ENCODE measurements at regions not wholly inside any gene's neighbourhood (a gene's known extent, or its start where the extent isn't known, plus 50 kb on each side); places are given as distances from the start of the nearest gene placed in this dataset.
A peak's percentile ranks its signal among the peaks of the same experiment; 100 is the strongest.

DNA sequence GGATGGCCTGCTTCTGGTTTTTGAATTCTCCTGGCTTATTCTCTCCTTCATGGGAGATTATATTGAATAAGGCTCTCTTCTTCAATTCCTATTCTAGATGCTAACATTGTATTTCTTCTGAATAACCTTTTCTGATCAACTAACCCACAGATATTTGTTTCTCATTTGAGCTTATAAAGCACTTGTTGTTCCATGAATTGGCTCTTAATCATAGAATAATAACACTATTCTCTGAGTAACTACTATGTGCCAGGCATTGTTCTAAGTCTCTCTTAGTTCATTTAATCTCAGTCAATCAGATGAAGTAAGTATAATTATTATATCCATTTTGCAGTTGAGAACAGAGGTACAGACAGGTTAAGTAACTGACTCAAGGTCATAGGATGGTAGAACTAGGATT, 136.3 kb upstream of the MLIP start:
- DNase-seq = no peak

- no peak for DNase-seq
Observed at GRCh38 chr6:53975941-53976615, 135.2 kb upstream of the MLIP start.

GRCh38 chr6:53977551-53977950, 133.7 kb upstream of the MLIP start:
- no peak for DNase-seq

DNA sequence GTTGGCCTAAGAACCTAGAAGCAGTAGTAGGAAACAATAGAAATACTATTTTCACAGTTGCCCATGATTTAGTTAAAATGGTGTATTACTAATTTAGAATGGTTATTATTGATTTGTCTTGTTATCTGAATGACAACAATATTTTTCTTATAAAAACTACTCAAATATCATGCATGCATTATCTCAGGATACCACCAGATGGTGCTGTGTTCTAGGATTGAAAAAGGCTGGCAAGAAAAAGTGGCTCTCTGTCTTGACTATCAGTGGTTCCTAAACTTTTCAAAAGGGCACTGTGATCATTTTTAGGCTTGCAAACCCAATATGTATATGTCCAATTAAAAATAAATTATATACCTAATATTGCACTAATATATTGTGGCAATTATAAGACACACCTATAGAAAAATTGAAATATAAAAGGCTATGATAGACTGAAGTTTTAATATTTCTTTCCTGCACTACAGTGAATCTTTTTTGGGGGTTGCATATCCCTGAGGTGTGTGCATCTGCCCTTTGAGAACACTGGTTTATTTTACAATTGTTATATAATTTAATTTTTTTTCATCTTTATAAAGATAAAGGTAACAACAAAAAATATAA, 131.7 kb upstream of the MLIP start:
- DNase-seq = peak; percentile 23 to 68 (median 43)

- no peak for DNase-seq
Observed at GRCh38 chr6:53982366-53983050, 128.7 kb upstream of the MLIP start.

DNA sequence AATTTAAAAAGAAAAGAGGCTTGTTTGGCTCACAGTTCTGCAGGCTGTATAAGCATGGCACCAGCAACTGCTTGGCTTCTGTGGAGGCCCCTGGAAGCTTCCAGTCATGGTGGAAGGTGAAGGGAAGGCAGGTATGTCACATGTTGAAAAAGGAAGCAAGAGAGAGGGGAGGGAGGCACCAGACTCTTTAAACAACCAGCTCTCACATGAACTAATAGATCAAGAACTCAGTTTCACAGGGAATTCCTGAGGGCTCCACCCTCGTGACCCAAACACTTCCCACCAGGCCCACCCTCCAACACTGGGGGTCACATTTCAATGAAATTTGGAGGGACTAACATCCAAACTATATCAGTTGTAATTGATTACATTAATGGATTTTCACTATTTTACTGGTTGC, 127.9 kb upstream of the MLIP start:
- DNase-seq = no peak

- DNase-seq = no peak
Observed at GRCh38 chr6:53984163-53984562, 127.1 kb upstream of the MLIP start.

GRCh38 chr6:53984581-53984980, 126.7 kb upstream of the MLIP start:
- DNase-seq = no peak

- no peak for DNase-seq
Observed at GRCh38 chr6:53985366-53985765, 125.9 kb upstream of the MLIP start.

GRCh38 chr6:53986165-53986720, 125.0 kb upstream of the MLIP start:
- DNase-seq = peak in 2 of 4 experiments; percentile 2 to 7

GRCh38 chr6:53986721-53987521, 124.3 kb upstream of the MLIP start:
- no peak for DNase-seq

GRCh38 chr6:53987522-53987888, 123.7 kb upstream of the MLIP start:
- no peak for DNase-seq

GRCh38 chr6:53989504-53989903, 121.7 kb upstream of the MLIP start:
- DNase-seq = no peak

- no peak for DNase-seq
Observed at GRCh38 chr6:53992522-53992921, 118.7 kb upstream of the MLIP start.

DNA sequence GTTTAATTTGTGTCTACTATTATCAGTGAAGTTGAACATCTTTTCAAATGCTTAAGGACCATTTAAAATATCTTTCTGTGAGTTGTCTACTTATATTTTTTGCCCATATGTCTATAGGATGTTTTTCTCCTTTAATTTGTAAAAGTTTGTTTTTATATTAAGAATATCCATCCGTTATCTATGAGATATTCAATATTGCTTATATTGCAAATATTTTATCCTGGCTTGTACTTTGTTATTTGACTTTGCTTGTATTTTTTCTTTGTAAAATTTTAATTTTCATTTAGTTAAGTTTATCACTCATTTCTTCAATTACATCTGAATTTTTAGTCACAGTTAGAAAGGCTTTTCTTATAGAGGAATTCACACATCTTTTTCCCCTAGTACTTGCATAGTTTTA, 117.0 kb upstream of the MLIP start:
- no peak for DNase-seq

DNA sequence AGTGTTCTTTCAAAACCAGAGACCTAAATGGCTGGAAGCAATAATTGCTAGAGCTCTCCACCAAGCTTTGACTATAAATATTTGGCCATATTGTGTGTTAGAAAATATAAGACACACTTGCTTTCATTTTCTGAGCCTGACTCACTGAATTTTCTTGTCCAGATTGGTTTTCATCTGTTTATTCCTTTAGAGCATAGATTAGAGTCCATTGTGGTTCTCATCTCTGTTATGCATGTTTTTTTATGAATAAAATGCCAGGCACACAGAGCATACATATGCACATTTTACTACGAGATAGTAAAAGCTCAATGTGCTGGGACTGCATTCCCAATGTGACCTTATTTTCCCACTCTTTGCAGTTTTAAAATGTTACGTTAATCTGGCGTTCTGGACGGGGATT, 115.3 kb upstream of the MLIP start:
- DNase-seq = no peak

DNA sequence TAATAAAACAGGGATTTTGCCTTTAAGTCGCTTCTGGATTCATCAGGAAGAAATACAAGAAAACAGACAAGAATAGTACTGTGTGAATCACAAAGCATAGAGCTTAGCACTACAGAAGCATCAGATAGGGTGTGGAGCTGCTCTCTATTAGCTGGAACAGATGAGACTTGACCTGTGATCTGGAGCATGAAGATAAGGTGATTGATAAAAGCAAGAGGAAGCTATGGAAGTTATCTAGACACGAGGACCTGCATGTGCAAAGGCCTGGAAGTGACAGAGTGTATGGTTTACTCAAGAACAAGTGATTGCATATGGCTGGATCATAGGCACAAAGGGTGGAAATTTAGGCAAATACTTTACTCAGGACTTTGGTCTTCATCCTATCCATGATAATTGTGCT, 112.9 kb upstream of the MLIP start:
- DNase-seq = no peak

- DNase-seq = no peak
Observed at GRCh38 chr6:53999088-53999755, 112.0 kb upstream of the MLIP start.

GRCh38 chr6:54002116-54002515, 109.1 kb upstream of the MLIP start:
- DNase-seq = no peak

DNA sequence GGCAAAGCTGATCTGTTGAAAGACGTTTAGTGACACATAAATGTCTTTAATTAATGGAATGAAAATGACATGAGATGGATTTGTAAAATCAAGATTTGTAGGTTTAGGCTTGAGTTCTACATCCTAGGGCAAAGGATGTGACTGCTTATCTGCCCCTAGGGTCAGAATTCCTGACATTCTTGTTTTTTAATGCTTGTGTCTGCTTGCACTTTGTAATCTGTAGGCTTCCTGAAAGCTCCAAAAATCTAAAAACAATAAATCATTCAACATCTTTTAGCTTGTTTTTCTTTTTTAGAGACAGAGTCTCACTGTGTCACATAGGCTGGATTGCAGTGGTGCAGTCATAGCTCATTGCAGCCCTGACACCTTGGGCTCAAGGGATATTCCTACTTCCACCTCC, 107.9 kb upstream of the MLIP start:
- DNase-seq = no peak

DNA sequence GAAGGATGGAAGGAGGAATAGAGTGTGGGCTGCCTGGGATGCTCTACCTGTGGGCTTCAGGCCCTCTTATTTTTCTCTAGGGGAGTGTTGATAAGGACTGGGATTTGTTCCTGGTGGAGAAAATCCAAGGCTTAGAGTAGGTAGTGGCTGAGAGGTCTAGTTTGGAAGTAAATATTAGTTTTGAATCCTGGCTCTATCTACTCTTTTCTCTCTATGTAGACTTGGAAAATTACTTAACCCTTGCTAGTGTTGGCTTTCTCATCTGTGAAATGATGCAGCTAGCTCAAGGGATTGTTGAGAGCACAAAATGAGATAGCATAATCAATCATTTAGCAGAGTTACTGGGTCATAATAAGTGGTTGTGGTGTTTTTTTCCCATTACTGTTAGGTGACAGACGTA, 102.7 kb upstream of the MLIP start:
- DNase-seq = no peak

GRCh38 chr6:54009052-54009654, 102.1 kb upstream of the MLIP start:
- DNase-seq = no peak
